ENCODE measurements at regions not wholly inside any gene's neighbourhood (a gene's known extent, or its start where the extent isn't known, plus 50 kb on each side); places are given as distances from the start of the nearest gene placed in this dataset.

GRCh38 chr7:47198159-47198558, 383.8 kb downstream of the TNS3 start:
- TF ChIP-seq, protein P1, sequence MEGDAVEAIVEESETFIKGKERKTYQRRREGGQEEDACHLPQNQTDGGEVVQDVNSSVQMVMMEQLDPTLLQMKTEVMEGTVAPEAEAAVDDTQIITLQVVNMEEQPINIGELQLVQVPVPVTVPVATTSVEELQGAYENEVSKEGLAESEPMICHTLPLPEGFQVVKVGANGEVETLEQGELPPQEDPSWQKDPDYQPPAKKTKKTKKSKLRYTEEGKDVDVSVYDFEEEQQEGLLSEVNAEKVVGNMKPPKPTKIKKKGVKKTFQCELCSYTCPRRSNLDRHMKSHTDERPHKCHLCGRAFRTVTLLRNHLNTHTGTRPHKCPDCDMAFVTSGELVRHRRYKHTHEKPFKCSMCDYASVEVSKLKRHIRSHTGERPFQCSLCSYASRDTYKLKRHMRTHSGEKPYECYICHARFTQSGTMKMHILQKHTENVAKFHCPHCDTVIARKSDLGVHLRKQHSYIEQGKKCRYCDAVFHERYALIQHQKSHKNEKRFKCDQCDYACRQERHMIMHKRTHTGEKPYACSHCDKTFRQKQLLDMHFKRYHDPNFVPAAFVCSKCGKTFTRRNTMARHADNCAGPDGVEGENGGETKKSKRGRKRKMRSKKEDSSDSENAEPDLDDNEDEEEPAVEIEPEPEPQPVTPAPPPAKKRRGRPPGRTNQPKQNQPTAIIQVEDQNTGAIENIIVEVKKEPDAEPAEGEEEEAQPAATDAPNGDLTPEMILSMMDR (IDR thresholded peaks at IDR 0.05) = no peak
- TF ChIP-seq EZH2 (IDR thresholded peaks at IDR 0.05; ENCODE audit: borderline replicate concordance, insufficient read depth, low read depth, low read length, poor library complexity, severe bottlenecking) = no peak
